Endothelial cell of umbilical vein (primary cell): ENCODE measurements at regions not wholly inside any gene's neighbourhood (a gene's known extent, or its start where the extent isn't known, plus 50 kb on each side); places are given as distances from the start of the nearest gene placed in this dataset.

ENCODE experiments used
- BruUV-seq: library from RNA; stranded (reverse); fragments of 400-500 nt; replicated peaks from 2 replicates; lab custom pipeline; 2021; lab: Mats Ljungman, UMichigan
- CTCF ChIA-PET: fragments of 300-600, 350-600 bp; sonication (Branson Sonifier 250); formaldehyde crosslinking; loops from one replicate; lab custom pipeline; 2021; ENCODE audit warnings: antibody characterized with exemption, inconsistent platforms; lab: Charles Lee
- POLR2A ChIA-PET: fragments of 300-600, 350-600 bp; sonication (Branson Sonifier 250); formaldehyde crosslinking; loops from one replicate; lab custom pipeline; 2021; ENCODE audit warnings: antibody characterized with exemption, inconsistent platforms; lab: Charles Lee
- DNase-seq: peaks from one replicate; pipeline ENCODE4 v3.0.0-alpha.2; 2011; ENCODE audit warnings: low read depth, low spot score
- FAIRE-seq: peaks from 2 replicates; lab custom pipeline; 2011; peaks lifted over from hg19 to GRCh38; lab: Jason Lieb, UNC
- H2AFZ ChIP-seq: 2 replicates; pipeline ENCODE4 v1.6.0; 2012; ENCODE audit warnings: low read depth, low read length, control low read depth, inconsistent platforms
- H3K27ac ChIP-seq: 2 replicates; pipeline ENCODE4 v1.5.1; 2011; ENCODE audit warnings: low read depth, mild to moderate bottlenecking, control low read depth, low read length, moderate library complexity; ENCODE audit not compliant: insufficient read depth
- H3K27me3 ChIP-seq, 2 experiments: 2 replicates each; pipeline versions ENCODE4 v1.6.0 to v1.6.1; 2011; ENCODE audit warnings: low read length in 2 of 2, mixed read lengths in 1 of 2; ENCODE audit not compliant: control insufficient read depth in 2 of 2, insufficient read depth in 2 of 2
- H3K36me3 ChIP-seq, 2 experiments: 2 replicates in 1 of 2; 3 replicates in 1 of 2; pipeline ENCODE4 v1.5.1; 2011; ENCODE audit warnings: low read length in 2 of 2, mild to moderate bottlenecking in 1 of 2, moderate library complexity in 1 of 2; ENCODE audit not compliant: control insufficient read depth in 2 of 2, insufficient read depth in 2 of 2; ENCODE audit errors: extremely low read depth in 1 of 2
- H3K4me1 ChIP-seq: 3 replicates; pipeline ENCODE4 v1.5.1; 2011; ENCODE audit warnings: mild to moderate bottlenecking, low read length; ENCODE audit not compliant: control insufficient read depth, insufficient read depth; ENCODE audit errors: extremely low read depth
- H3K4me2 ChIP-seq: 2 replicates; pipeline ENCODE4 v1.6.1; 2011; ENCODE audit warnings: low read length, control low read depth, mixed read lengths; ENCODE audit not compliant: insufficient read depth
- H3K4me3 ChIP-seq, 3 experiments: fragments of 200-600 bp in 1 of 3; sonication (generic), shearing (Covaris generic) in 1 of 3; replicated peaks in 1 of 3; 2 replicates each; pipeline ENCODE4 v1.5.1; 2011 to 2016; ENCODE audit warnings: control low read depth in 3 of 3, low read length in 3 of 3, mild to moderate bottlenecking in 2 of 3, inconsistent platforms in 1 of 3, low read depth in 1 of 3, moderate library complexity in 1 of 3; ENCODE audit not compliant: insufficient read depth in 1 of 3
- H3K79me2 ChIP-seq: 2 replicates; pipeline ENCODE4 v1.6.0; 2012; ENCODE audit warnings: low read length, inconsistent platforms; ENCODE audit not compliant: control insufficient read depth, insufficient read depth
- H3K9ac ChIP-seq: replicated peaks from 2 replicates; pipeline ENCODE3; 2011; ENCODE audit warnings: low read length, control low read depth; ENCODE audit not compliant: insufficient read depth; ENCODE audit errors: extremely low read depth
- H3K9me1 ChIP-seq: replicated peaks from 3 replicates; pipeline ENCODE4 v1.6.0; 2011; ENCODE audit warnings: mild to moderate bottlenecking, low read length; ENCODE audit not compliant: control insufficient read depth, insufficient read depth; ENCODE audit errors: extremely low read depth
- H3K9me3 ChIP-seq: replicated peaks from 2 replicates; pipeline ENCODE4 v1.5.1; 2012; ENCODE audit warnings: low read length, inconsistent platforms; ENCODE audit not compliant: control insufficient read depth, insufficient read depth
- H4K20me1 ChIP-seq: replicated peaks from 2 replicates; pipeline ENCODE3; 2011; ENCODE audit warnings: mild to moderate bottlenecking, low read length; ENCODE audit not compliant: control insufficient read depth, insufficient read depth; ENCODE audit errors: extremely low read depth
- EZH2 ChIP-seq: IDR thresholded peaks from 2 replicates; pipeline ENCODE4 v1.6.1; 2012; ENCODE audit warnings: borderline replicate concordance, low read depth, mild to moderate bottlenecking, moderate library complexity, low read length, inconsistent platforms; ENCODE audit not compliant: severe bottlenecking
- FOS ChIP-seq: IDR thresholded peaks from 2 replicates; pipeline ENCODE4 v1.6.1; 2011; ENCODE audit warnings: mild to moderate bottlenecking, low read length, moderate library complexity, borderline replicate concordance; ENCODE audit not compliant: insufficient read depth
- GATA2 ChIP-seq: IDR thresholded peaks from 2 replicates; pipeline ENCODE4 v1.7.0; 2011; ENCODE audit warnings: low read depth, mild to moderate bottlenecking, moderate library complexity, mixed read lengths, low read length; ENCODE audit not compliant: insufficient read length, insufficient read depth
- JUN ChIP-seq: IDR thresholded peaks from 2 replicates; pipeline ENCODE4 v1.6.1; 2011; ENCODE audit warnings: borderline replicate concordance, low read depth; ENCODE audit not compliant: insufficient read length, insufficient read depth
- MYC ChIP-seq: IDR thresholded peaks from one replicate; pipeline ENCODE4 v1.6.1; 2011; ENCODE audit warnings: mild to moderate bottlenecking, low read depth, low read length
- POLR2A ChIP-seq: IDR thresholded peaks from 2 replicates; pipeline ENCODE4 v1.6.1; 2012; ENCODE audit warnings: low read depth, mild to moderate bottlenecking, control low read depth, low read length
- POLR2AphosphoS5 ChIP-seq: IDR thresholded peaks from 2 replicates; pipeline ENCODE4 v1.6.1; 2012; ENCODE audit warnings: low read depth, mild to moderate bottlenecking, control low read depth, low read length, moderate library complexity; ENCODE audit not compliant: insufficient read depth
- dilution Hi-C: fragments of 300-500 bp; cut with MboI; formaldehyde crosslinking; loops from one replicate; pipeline ENCODE4 v1.15.0; 2019; ENCODE audit warnings: low sequenced_read_pairs; ENCODE audit not compliant: extremely low pct_ligation_motif_present
- intact Hi-C: fragments of 100-400 bp; cut with micrococcal nuclease; formaldehyde crosslinking; loops from one replicate; pipeline ENCODE4 v1.10.0; 2022
- TF ChIP-seq, protein P1 (sequence below): IDR thresholded peaks from 2 replicates; pipeline ENCODE4 v1.6.1; 2011; ENCODE audit not compliant: insufficient read depth, insufficient read length
- TF ChIP-seq, protein P2 (sequence below), 2 donors: IDR thresholded peaks; 1 replicate in 1 of 2; 2 replicates in 1 of 2; pipeline ENCODE4 v1.5.1; 2011; ENCODE audit warnings: low read length in 2 of 2, mild to moderate bottlenecking in 2 of 2, moderate library complexity in 2 of 2, control low read depth in 1 of 2, inconsistent platforms in 1 of 2, low read depth in 1 of 2; ENCODE audit not compliant: insufficient read depth in 1 of 2; ENCODE audit errors: extremely low read depth in 1 of 2

DNA sequence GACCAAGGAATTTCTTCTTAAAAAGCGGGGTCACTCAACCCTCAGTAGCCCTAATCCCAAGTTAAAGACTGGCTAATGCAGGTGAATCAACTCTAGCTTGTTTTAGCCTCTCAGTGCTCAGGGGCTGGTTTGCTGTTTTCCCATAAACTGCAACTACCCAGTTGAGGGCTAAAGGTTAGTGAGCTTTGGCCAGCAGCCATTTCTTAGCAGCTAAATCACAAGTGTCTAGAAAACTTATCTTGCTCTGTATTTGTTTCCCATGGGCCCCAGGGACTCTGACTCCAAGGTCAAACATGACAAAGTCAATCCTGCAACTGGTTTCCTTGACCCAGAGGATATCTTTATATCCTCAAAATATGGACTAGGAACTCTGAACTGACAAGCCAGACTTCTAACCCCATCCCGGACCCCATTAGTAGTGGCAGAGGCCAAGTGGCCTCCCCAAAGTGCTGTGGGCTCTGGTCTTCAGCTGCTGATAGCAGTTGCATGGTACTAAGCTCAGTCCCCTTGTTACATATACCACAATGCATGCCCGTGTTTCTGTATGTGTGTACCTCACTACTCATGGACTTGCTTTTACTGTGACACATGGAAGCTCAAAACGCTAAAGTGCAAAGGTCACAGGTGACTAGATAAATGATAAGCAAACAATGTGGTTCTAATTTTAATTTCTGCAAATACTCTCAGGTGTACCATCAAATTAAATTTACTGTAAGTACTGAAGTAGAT lies 793.0 kb upstream of the IGFBP3 start:
- no peaks in the 10 kb centered on the region for H3K79me2 ChIP-seq
- no peaks in the 10 kb centered on the region for H3K9me3 ChIP-seq
- DNase-seq: peak; percentile 93
- H3K27ac ChIP-seq: no peak overlapping the region
- no peaks in the 10 kb centered on the region for H3K36me3 ChIP-seq
- H3K4me2 ChIP-seq: no peak overlapping the region
- H4K20me1 ChIP-seq: no peaks in the 10 kb centered on the region
- dilution Hi-C loops (no loop called here), intact Hi-C loops (no loop called here)
- H2AFZ ChIP-seq: no peak overlapping the region
- ChIA-PET POLR2A (no interaction called here), CTCF (interaction anchor here (0.8 to 1.4 kb wide), 6 partner anchors 9 to 124 kb away, joined by 3 to 4 read pairs (median 3); no protein-coding TSS in a partner anchor)
- H3K27me3 ChIP-seq: no peaks in the 10 kb centered on the region
- H3K4me1 ChIP-seq: peaks cover 13% of the 10 kb centered on the region
- H3K4me3 ChIP-seq: no peak overlapping the region
- TF ChIP-seq, protein P1, sequence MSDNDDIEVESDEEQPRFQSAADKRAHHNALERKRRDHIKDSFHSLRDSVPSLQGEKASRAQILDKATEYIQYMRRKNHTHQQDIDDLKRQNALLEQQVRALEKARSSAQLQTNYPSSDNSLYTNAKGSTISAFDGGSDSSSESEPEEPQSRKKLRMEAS: no peak
- no peak for TF ChIP-seq POLR2A
- no peak for TF ChIP-seq EZH2
- TF ChIP-seq, protein P2, sequence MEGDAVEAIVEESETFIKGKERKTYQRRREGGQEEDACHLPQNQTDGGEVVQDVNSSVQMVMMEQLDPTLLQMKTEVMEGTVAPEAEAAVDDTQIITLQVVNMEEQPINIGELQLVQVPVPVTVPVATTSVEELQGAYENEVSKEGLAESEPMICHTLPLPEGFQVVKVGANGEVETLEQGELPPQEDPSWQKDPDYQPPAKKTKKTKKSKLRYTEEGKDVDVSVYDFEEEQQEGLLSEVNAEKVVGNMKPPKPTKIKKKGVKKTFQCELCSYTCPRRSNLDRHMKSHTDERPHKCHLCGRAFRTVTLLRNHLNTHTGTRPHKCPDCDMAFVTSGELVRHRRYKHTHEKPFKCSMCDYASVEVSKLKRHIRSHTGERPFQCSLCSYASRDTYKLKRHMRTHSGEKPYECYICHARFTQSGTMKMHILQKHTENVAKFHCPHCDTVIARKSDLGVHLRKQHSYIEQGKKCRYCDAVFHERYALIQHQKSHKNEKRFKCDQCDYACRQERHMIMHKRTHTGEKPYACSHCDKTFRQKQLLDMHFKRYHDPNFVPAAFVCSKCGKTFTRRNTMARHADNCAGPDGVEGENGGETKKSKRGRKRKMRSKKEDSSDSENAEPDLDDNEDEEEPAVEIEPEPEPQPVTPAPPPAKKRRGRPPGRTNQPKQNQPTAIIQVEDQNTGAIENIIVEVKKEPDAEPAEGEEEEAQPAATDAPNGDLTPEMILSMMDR (IDR thresholded peaks at IDR 0.05; ENCODE audit: extremely low read depth in 1 of 2, insufficient read depth in 1 of 2, low read depth in 1 of 2, low read length in 2 of 2): no peak
- no peak for TF ChIP-seq GATA2
- TF ChIP-seq POLR2AphosphoS5: no peak
- TF ChIP-seq FOS: no peak
- no peak for TF ChIP-seq JUN
- no peak for TF ChIP-seq MYC
- BruUV-seq: no TSS peak
- H3K9me1 ChIP-seq: no peaks in the 10 kb centered on the region
- no peak for FAIRE-seq
- H3K9ac ChIP-seq: no peak overlapping the region
